GM18858 (cell line): ENCODE measurements at regions not wholly inside any gene's neighbourhood (a gene's known extent, or its start where the extent isn't known, plus 50 kb on each side); places are given as distances from the start of the nearest gene placed in this dataset.
"Not testable (repeated sequence)": the region's sequence is repeated elsewhere in the genome, so short reads cannot be mapped to it uniquely, and the experiment has no call there.

Experiments
- ATAC-seq: cut with Tn5 transposase; IDR thresholded peaks from one replicate; pipeline ENCODE4 v1.9.1; 2021; ENCODE audit not compliant: unreplicated experiment

- ATAC-seq = not testable (repeated sequence)
Observed at GRCh38 chr1:222470252-222470805, 77.6 kb downstream of the HHIPL2 start.

GRCh38 chr1:222466150-222466865, 81.6 kb downstream of the HHIPL2 start:
- no peak for ATAC-seq

DNA sequence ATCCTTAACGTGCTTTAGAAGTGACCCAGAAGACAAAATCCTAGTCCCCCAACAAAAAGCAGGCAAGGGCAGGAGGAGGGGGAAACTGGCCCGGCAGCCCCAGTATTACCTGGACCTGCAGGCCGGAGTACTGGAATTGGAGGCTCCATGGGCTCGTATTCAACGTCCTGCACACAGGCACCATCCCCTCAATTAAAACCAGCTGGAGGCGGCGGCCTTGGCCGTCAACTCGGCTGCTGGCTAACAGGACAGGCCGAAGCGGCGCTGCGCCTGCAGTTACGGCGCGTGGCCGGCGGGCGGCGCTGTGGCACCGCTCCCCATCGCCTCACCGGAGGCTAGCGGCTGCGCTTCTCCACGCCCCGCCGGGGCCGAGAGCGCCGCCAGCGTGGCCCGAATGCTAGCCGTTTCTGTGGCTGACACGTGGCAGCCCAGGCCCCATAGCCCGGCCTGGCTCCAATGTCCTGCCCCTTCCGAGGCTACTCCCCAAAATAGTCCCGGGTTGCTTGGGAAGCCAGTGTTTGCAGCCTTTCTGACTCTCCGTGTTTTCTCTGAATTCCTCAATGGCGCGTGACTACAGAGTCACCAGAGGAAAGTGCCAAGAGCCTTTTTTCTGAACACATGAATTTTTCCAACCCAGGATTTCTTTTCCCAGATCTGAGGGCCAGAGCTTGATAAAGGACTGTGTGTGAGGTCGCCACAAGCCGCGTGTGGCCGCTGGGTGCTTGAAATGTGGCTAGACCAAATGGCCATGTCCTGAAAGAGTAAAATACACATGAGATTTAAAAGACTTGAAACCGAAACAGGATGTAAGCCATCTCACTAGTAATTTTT, 82.5 kb downstream of the HHIPL2 start:
- ATAC-seq = peak; percentile 81

GRCh38 chr1:222464841-222465210, 83.1 kb downstream of the HHIPL2 start:
- ATAC-seq = no peak

DNA sequence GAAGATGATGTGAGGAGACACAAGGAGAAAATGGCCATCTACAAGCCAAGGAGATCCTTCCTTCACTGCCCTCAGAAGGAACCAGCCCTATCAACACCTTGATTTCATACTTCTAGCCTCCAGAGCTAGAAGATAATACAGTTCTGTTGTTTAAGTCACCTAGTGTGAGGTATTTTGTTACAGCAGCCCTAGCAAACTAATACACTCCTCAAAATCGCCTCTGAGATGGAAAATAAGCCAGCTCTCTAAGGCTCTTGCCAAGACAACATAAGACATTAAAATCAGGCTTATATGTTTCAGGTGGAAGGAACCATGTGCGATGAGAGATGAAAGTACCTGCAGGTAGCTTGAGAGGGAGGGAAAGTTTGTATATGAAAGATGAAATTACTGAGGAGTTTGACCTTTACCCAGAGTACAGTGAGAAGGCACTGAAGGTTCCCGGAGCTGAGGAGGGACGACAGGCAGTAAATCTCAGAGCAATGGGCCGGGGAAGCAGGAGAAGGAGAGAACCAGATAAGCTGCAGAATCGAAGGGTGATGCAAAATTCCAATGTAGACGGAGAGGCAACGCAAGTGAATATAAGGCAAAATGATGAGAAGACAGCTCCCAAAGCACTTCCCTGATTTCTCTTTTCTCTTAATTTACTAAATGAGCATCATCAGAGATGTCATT, 84.7 kb downstream of the HHIPL2 start:
- no peak for ATAC-seq

GRCh38 chr1:222462601-222463000, 85.3 kb downstream of the HHIPL2 start:
- ATAC-seq = no peak

DNA sequence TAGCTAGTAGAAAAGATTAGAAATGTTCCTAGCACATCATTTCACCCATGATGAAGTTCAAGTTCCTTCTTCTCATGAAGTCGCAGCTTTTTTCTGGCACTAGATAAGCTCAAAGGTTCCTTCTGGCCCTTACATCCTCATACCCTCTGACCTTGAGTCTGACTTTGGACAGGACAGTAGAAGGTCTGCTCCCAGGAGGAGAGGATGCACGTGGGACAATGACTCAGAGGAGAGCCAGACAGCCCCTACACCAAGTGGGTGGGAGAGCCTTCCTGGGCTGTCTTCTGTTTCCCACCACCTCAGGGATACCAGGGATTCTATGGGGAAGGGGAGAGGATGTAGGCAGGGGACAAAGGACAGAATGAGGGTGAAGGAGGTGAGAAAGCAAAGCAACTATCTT, 86.0 kb downstream of the HHIPL2 start:
- ATAC-seq = no peak

GRCh38 chr1:222459652-222460051, 88.3 kb downstream of the HHIPL2 start:
- ATAC-seq = no peak

GRCh38 chr1:222457513-222457912, 90.4 kb downstream of the HHIPL2 start:
- no peak for ATAC-seq

- no peak for ATAC-seq
Observed at GRCh38 chr1:222457084-222457483, 90.8 kb downstream of the HHIPL2 start.

DNA sequence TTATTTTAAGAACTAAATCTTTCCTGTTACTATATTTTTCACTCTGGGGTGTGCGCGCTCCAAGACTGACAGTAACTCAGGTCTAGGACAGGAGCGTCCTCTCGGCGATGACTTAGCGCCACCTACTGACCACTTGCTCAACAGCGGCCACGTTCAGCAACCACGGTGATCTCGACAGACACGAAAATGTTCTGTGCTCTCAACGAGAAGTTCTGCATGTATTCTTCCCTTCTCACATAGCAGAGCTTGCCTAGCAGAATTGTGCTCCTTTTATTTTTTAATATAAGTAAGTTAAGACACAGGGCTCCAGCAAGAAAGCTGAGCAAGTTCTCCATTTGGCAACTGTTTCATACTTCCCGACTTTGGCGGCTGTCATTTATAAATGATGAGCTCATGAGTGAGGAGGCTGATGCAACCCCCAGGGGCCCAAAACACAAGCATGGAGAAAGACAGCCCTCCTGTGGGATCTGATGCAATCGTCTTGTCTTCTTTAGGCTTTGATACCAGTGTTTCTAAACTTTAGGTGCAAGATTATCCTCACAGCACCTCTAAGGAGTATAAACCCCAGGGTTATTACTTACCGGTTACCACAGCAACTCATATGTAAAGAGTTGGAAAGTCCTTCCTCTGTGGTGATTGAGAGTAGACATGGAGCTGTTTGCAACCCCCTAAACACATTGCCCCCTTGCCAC, 92.6 kb downstream of the HHIPL2 start:
- ATAC-seq = peak; percentile 95

DNA sequence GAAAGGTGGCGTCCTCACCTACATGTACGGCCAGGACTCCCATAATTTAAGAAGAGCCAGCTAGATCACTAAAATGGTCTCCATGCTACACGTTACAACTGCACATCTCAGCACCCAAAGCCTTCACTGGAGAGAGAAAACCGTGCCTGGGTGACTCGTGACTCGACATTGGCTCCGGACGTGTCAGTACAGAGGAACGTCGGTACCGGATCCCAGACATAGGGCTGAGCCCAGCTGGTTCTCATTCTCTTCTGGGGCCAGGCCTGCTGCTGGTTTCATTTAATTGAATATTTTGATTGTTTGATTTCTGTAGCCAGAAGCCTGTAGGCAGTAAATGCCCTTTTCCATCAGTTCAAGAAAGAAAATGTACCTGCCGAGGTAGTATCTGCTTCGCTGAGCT, 93.1 kb downstream of the HHIPL2 start:
- no peak for ATAC-seq

DNA sequence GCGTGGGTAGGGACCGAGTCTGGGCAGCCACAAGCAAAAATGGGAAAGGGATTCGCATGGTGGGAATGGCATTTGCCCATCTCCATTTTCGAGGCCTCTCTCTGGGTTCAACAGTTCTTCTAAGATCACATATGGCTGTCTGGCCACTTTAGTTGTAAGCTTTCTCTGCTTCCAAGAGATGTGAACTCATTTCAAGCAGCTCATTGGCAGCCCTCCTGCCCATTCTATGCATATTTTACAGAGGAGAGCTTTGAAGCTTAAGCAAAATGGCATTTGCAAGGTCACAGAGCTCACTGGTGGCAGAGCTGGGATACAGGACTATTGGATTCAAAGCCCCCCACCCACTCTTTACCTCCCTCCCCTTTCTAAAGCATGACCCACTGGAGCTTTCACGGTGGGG, 93.7 kb downstream of the HHIPL2 start:
- no peak for ATAC-seq

- no peak for ATAC-seq
Observed at GRCh38 chr1:222452031-222452430, 95.9 kb downstream of the HHIPL2 start.

DNA sequence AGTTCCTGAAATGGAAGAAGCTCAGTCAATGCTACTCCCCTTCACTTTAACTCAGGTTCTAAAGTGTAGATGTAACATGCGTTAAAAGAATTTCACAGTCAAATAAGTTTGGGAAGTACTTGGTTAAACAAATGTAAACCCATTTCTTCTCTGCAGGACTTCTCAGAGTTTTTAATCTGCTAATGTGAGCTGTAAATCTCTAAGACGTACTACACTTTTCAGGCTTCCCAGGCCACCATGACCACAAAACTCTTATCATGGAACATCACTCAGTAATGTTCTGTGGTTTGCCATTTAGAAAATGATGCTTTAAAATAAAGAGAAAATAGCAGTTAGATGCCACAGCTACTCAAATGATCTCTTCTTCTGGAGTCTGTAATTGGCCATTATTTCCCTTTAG, 104.3 kb downstream of the HHIPL2 start:
- ATAC-seq = no peak

- ATAC-seq = no peak
Observed at GRCh38 chr1:222441066-222441465, 106.8 kb downstream of the HHIPL2 start.

DNA sequence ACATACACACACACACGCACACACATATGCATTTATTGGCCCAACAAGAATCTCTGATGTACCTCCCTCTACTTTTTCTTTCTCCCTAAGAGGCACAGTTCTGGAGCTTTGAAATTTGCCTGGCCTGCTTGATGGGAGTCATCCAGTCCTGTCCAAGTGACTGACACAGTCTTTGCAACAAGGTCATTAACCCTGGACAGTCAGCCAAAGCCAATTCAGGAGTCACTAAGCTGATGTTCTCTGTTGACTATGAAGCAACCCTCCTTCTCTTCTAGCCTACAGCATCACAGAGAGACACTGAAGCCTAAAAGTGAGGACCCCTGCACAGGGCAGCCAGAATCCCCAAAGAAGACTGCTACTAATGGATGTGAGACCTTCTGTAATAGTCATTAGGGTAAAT, 123.1 kb downstream of the HHIPL2 start:
- no peak for ATAC-seq

DNA sequence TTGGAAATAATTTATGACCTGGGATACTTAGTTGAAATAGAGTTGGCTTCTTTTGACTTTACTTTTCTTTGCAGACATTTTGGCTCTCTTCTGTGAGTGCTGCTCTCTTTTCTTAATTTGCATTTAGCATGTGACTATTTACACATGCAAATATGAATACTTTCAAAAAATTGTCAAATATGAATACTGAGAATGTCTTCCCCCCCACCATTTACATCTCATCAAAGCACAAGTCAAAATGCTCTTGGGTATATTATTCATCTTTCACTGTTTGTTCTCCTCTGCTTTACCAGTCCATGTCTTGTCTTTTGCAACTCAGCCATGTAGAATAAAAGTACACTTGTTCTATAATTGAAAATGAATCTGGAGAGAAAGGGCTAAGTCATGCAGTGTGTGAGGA, 126.5 kb downstream of the HHIPL2 start:
- no peak for ATAC-seq

DNA sequence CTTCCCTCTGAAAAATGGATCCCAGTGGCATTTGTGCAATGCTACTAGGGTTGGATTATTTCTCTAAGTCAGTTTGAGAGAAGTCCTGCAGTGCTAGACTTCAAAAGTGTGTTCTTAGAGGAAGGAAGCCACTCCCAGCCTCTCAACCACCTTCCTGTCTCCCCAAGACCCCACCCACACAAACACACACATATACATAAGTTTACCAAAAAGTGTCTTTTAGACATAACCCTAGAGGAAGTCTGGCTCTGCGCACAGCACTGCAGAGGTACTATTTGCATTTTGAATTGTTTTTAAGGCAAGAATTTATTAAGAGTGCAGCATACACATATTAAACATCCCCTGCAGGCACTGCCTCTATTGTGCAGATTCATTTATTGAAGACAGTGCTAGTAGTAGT, 127.3 kb downstream of the HHIPL2 start:
- ATAC-seq = no peak

DNA sequence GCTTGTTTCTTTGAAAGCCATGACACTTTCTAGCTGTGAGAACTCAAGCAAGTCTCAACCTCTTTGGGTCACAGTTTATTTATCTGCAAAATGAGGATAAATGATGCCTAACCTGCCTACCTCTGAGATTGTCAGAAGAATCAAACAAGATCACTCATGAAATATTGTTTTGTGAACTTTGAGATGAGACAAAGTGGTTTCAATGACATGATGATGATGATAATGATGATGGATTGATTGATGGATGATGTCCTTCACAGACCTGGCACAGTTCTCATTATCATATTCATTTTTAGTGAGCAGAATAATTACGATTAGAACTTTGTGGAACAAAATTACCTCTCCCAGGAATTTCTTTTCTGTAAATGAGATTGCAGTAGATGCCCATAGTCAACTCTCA, 129.2 kb downstream of the HHIPL2 start:
- ATAC-seq = no peak

DNA sequence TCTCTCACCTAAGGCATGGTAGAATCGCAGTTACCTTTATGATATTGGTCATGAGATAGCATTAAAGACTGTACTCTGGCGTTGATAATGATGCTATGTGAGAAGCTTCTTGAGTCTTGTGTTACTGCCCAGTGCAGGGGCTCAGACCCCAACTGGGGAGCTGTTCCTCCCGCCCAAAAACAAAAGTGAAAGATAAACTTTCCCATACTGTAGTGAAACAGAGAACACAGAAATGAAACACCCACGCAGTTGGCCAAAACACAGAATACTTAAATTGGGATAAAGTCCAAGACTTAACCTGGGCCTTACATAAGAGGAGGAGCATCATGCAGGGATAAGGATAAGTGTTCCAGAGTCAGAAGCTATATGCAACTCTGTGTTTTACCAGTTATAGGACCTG, 130.6 kb downstream of the HHIPL2 start:
- ATAC-seq = no peak
